GM18508 (cell line): ENCODE measurements at regions not wholly inside any gene's neighbourhood (a gene's known extent, or its start where the extent isn't known, plus 50 kb on each side); places are given as distances from the start of the nearest gene placed in this dataset.

ENCODE experiments used
- ATAC-seq: cut with Tn5 transposase; IDR thresholded peaks from one replicate; pipeline ENCODE4 v1.9.1; 2021; ENCODE audit warnings: moderate number of reproducible peaks; ENCODE audit not compliant: insufficient read depth, unreplicated experiment

DNA sequence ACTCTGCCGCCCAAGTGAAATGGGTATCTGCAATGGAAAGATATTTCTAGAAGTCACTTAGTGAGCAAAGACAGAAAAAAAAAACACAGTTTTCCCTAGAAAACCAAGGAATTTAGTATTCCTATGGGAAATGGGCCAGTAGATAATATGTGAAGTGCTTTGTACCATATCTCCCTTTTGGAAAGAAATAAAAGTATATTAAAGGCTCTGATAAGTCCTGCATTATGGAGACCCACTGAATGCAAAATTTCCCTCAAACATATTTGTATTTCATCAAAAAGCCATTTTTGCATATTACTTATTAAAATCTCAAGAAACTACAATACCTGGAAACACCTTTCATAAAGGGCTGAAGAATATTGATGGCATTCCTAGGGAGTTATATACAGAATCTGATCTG lies 51.6 kb upstream of the DYNLRB2 start:
- ATAC-seq = no peak

DNA sequence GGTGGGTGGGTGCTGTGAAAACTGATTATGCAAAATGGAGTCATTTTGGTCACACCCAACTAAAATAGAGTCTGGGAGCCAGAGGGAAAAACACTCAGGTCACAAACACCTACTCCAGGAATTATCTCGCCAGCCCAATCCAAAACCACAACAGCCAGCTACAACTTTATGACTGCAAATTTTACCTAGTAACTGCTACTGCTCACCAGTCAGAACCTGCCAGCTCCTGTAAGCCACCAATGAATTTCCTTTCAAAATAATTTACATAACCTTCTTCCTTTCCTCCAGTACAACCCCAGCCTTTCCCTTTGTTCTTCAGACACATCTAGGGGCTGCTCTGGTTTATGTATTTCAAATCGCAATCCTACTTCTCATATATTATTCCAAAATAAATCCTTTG lies 52.6 kb upstream of the DYNLRB2 start:
- ATAC-seq = no peak

DNA sequence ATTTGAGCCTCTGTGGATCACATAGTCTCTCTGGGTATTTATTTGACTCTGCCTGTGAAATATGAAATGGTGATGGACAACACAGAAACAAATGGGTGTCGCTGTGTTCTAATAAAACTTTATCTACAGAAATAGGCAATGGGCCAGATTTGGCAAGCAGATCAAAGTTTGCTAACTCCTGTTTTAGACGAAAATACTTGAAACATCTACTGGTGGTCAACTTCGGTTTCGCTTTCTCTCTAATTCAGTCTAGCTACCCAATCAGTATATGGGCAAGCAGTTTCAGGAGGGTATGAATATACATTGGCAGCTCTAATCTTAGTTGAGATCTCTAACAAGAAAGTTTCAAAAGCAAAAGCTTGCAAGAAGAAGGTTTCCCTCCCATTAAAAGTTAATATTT lies 60.1 kb upstream of the DYNLRB2 start:
- ATAC-seq = peak; percentile 96

DNA sequence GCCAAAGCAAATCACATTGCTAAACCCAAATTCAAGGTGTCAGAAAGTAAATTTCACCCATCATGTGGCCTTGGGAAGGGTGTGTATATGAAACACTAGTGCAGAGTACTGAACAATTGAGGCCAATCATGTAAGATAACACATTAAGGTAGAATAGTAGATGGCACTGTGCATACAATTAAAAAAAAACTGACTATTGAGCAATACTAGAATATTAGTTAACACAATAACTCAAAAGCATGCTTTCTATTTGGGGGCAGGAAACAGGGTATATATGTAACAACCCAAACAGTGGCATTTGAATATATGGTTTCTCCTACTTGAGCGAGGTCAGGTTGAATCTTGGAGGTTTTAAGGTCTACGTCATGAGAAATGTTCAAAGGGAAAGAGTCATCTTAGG lies 63.0 kb upstream of the DYNLRB2 start:
- ATAC-seq = no peak

DNA sequence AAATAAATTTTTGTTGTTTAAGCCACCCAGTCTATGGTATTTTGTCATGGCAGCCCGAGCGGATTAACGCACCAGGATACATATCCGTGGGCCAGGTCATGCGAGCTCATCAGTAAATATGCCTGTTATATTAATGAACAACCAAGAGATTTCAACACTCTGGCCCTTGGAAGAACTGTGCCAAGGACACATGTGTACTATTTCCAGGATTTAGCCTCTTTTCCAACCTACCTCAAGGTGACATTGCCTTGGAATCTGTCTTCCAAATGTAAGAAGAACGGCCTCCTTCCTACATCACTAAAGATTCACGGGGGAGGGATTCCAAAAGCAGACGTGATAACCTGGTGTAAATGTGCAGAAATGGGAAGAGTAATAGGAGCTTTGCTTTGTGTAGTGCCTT lies 72.8 kb upstream of the DYNLRB2 start:
- ATAC-seq = no peak

DNA sequence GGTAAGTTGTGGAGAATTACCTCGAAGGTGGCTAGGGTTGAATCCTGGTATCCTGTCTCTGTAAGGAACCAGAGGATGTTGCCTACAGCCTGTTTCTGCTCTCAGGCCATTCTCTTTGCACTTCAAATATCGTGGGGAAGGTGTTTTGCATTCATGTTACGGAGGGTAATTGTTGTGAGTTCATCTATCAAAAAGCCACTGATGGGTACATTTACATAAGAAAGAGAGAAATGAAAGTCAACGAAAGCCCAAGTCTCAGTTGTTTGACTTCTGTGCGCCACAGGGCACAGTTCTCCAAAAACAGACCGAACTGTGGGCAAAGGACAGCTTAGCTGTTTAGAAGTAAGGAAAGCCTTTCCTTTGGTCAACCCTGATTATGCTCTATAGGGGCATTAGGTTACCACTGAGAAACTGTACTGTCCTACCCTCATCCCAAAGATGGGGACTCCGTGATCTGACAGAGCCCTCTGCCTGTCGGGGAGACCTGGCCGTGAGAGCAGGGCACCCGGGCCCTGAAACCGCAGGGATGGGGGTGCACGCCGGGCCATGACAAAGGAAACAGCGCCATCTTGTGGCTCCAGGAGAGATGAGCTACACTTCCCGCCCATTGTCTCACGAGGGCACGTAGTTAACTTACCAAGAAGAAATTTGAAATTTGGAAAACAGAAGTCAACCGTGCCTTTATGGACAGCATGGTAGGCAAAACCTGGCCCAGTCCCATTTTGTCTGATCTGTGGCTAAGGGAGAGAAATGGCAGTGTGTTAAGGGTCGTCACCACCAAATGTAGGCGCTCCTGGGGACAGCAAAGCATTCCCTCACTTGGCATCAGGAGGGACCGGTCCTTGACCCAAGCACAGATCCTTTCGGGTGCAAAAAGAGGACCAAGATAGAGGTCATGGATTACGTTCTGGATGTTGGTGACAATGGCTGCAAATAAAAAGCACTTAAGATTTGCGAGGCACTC lies 74.5 kb upstream of the DYNLRB2 start:
- no peak for ATAC-seq

DNA sequence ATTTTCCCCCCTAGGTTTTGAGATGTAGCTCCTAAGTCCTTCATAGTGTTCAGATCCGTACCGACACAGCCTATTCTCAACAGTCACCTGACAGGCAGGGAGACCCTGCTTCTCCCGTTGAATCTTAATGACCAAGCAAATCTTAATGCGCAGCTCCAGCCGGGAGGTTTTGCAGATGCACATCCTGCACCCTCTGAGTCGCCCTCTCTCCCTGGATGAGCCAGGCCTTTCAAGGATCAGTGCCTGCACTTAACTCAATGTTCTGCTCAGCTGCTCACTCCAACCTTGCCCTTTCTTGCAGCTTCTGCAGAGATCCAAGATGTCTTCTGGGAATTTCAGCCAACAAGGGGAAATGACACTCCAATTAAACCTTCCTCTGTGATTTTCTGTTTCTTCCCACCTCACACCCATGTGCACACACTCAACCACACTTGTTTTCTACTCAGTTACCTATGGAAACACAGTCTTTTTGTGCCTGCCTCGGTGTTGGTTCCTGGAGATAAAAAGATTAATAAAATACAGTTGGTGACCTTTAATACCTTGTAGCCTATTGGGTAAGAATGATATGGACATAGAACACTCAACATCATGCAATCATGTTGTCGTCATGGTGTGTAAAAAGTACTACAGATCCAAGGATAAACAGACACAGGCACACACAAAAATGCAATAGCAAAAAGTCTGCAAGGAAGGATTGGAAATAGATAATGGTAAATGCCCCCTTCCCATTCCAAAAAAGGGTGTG lies 76.9 kb upstream of the DYNLRB2 start:
- no peak for ATAC-seq

DNA sequence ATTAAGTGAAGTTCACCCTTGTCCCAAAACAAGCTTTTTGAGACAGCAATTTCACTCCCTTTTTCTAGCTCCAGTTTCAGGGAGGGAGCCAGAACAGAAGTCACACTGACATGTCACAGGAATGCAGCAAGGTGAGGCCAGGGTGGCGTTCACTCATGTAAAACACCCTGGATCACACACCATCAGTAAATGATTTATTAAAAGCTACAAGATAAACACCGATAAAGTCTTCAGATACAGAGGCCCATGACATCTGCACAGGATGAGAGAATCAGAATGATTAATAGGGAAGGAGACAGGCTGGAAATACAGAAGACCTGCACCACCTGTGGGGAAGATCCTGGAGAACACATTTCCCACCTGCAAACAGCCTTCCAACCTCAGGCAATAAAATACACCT lies 77.5 kb upstream of the DYNLRB2 start:
- ATAC-seq = no peak

DNA sequence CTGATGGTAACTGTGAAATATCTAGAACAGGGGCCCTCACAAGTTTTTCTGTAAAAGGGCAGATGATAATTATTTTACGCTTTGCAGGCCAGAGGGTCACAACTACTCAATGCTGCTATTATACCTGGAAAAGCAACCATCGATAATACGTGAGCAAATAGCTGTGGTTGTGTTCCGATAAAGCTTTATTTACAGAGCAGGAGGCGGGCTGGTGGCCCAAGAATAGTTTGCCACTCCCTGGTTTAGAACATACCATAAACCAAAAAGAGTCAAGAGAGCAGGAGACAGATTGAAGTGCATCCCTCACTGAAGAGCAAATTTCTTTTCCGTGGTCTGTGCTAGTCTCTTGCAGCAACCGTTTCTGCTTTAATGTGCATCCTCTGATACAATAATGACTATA lies 77.9 kb upstream of the DYNLRB2 start:
- no peak for ATAC-seq

DNA sequence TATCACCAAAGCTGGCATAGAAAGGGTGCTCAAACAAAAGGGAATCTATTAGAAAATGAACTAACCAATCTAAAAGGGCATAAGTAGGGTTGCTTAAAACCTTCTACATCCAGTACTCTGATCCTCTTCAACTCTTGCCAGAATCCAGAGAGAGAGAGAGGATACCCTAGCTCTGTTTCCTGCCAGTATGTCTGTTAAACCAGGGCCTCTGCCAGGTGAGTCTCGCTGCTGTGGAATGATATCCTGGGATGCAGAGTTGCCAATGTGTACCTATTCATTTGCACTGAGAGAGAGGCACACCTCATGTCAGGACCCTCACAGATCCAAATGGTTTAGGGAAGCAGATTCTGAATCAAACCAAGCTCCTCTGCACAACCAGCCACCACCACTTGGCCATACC lies 79.8 kb upstream of the DYNLRB2 start:
- no peak for ATAC-seq

DNA sequence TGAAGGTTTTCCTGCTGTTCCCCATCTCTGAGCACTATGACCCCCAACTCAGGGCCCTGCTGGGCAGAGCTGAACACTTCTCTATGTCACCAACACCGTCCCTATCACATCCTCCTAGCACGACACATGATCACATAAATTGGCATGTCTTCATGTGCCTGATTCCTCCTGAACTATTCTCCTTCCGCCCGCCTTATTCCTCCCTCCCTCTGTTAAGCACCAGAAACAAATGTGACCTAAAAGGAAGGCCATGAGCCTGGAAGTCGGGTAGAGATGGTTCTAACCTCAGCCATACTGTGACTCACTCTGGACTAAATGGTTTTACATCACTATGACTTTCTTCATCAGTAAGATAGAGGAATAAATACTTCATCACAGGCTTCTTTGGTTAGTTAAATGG lies 80.8 kb upstream of the DYNLRB2 start:
- ATAC-seq = no peak

DNA sequence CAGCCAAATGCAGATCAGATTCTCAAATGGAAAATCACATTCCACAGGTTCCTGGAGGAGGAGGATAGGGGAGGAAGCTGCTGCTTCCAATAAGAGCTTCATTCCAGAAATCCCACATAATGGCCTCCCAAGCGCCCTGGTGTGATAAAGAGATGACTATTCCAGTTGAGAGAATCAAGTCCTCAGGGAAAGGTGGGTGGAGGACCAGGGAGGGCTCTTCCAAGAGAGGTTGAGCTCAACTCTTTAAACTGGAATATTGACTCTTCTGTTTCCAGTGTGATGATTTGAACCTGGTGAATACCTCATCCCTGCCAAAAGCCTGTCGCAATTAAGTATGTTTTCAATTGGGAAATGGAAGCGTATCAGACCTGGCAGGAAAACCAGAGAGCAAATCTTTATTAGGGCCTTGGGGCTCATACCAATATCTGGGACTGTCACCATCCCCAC lies 81.4 kb upstream of the DYNLRB2 start:
- ATAC-seq = no peak

DNA sequence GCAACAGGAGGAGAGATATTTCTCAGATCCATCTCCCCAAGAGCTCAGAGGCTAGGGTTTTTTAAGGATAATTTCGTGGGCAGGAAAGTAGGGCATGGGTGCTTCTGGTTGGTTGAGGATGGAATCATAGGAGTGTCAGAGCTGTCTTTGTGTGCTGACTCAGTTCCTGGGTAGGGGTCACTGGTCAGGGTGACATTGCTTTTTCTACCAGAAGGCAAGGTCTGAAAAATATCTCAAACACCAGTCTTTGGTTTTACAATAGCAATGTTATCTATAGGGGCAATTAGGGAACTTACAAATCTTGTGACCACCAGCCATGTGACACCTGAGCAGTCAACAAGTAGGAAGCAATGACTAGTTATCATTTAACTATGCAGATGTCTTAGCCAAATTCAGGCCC lies 82.9 kb upstream of the DYNLRB2 start:
- no peak for ATAC-seq

DNA sequence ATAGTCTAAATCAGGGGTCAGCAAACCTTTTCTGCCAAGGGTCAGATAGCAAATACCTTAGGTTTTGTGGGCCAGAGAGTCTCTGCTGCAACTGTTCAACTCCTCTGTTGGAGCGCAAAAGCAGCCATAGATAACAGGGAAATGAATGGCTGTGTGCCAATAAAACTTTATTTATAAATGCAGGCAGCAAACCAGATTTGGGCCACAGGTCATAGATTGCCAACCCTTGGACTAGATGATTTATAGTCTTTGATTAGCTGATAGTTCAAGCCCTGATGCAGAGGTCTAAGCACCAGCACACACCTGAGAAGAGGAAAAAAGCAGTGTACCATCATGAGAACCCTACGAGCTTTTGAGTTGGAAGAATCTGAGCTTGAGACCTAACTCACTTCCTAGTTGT lies 86.0 kb upstream of the DYNLRB2 start:
- no peak for ATAC-seq

DNA sequence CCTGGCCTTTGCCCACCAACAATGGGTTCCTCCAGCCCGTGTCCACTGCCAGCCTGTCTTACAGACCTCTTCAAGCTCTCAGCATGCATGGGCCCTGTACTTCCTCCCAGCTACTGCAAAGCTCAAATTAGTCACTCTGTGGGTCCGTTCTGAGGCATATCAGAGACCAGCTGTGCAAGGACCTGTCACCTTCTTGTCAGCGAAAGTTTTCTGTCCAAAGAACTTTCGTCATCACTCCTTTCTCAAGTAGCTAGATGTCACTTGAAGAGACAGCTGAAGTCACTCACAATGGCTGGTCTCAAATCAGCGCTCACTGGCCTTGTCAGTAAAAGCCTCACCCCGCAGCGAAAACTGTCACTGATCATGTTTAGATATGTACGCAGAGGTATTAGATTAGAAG lies 91.4 kb upstream of the DYNLRB2 start:
- no peak for ATAC-seq

DNA sequence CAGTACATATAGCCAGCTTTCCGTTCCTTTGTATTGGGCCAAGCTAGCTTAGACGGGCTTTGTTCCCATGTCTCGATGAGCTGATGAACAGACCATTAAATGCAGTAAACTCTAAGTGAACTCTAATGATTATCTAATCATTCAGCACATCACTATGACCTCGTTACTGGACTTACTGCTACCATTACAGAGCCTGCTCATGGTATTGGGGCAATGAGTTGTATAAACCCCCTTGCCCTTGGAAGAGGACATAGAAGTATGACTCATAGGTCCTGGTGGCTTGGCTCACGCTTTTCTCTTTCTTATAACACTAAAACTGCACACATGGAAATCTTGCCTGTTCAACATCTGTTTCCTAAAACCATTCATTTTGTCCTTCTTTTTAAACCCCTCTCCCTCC lies 93.6 kb upstream of the DYNLRB2 start:
- no peak for ATAC-seq

DNA sequence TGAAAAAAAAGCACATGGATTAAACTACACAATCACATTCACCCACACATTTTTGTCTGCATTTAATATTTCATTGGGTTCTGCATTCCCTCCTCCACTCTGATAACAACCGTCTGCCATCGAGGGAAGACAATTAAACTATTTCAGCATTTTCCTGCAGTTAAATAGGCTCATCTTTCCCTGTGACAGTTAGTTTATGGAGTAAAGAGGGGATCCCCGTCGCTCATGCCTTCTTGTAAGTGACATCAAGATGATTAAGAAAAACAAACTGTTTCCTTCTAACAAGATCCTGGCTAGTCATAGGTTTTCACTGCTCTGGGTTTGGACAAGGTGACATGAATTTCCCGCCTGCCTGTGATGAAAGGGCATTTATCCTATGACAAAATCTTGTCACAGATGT lies 98.0 kb upstream of the DYNLRB2 start:
- ATAC-seq = no peak

DNA sequence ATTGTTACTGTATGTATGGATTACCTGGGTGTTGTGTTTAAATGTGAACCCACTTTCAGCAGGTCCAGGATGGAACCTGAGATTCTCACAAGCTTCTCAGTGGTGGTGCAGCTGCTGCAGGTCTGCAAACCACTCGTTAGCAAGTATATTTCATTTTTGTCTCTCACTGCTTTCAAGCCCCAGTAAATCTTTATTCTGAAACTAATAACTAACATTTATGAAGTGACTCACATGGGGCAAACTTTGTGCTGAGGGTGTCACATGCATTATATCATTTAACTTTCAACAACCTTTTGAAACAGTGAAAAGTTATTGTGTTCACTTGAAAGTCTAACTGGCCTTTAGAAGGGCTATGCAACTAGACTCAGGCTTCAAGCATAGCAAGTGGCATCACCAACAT lies 98.9 kb upstream of the DYNLRB2 start:
- peak; percentile 87 for ATAC-seq

DNA sequence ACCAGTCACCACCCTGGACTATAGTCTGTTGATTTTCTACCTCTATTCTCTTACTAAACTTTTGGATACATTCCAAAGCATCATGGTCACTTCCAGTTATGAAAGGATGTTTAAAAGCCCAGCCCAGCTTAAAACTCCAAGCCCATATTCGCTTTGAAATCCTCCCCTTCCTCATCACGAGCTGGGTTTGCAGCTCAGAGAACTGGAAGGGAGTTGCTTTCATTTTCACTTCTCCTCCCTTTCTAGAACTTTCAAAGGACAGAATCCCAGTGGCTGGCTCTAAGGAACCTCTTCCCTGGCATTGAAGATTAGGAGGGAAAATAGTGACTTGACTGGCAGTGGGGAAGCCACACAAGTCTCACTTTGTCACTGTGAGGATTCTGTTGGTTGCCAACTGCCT lies 100.1 kb upstream of the DYNLRB2 start:
- ATAC-seq = no peak

DNA sequence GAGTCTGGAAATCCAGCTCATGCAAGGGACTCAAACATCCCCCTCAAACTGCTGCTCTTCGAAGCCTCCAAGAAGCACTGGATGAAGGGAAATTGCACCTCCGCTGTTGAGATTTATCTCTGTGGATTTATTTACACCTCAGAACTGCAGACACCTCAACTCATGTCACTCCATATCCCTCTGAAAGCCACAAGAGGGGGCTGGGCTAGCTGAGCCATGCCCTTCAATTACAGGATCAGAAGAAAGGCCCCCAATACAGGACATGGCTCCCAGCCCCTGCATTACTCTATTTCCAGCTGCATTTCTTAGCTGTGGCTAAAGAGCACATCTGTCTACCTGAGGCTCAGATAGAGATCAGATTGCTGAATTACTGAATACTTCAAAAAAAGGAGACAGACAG lies 103.1 kb upstream of the DYNLRB2 start:
- no peak for ATAC-seq

DNA sequence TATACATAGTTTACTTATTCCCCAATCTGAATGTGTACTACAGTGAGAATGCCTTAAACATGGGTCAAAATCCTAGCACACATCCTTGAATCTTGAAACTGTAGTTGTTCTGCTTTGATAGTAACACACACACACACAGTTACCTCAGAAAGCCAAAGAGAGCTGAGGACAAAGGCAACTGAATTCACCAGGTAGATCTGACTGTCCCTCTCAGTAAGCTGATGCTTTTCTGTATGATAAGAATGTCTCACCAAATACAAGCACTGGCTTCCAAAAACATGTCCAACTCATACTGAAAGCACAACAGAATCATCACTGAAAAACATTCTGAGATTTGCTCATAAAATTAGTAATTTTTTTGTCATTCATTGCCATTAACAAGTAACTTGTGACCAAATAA lies 104.3 kb upstream of the DYNLRB2 start:
- ATAC-seq = no peak

DNA sequence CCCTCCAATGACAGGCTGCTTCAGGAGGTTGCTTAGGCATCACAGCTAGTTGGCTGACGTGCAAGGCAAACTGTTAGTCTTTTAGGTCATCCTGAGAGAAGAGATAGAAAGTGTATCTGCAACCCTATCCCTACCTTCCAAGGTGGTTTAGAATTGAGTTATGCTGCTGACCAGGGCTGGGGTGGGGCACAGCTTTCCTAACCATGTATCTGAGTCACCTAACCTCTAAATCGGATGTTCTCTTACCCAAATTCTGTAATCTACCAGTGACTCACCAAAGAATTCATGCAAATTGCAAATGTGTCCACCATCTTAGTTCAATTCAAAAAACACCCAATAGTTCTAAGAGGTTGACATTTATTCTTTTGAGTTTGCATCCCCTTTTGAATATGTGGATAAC lies 107.2 kb upstream of the DYNLRB2 start:
- ATAC-seq = no peak
